ENCODE measurements at regions not wholly inside any gene's neighbourhood (a gene's known extent, or its start where the extent isn't known, plus 50 kb on each side); places are given as distances from the start of the nearest gene placed in this dataset.

DNA sequence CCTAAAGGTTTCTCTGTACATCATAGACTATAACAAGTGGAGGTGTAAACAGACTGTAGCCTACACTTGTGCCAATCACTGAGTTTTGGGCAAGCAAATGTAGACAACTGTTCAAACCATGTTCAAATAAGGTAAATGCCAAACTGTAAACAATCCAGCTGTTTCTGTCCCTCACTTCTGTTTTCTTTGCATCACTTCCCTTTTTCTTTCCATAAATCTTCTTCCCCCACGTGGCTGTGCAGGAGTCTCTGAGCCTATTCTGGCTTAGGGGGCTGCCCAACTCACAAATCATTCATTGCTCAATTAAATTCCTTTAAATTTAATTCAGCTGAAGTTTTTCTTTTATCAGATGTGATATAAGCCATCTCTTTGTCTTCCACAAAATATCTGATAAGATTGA lies 65.1 kb upstream of the CPM start:
- TF ChIP-seq EZH2 (IDR thresholded peaks at IDR 0.05; ENCODE audit: low read depth), result no peak
- TF ChIP-seq, protein P1, sequence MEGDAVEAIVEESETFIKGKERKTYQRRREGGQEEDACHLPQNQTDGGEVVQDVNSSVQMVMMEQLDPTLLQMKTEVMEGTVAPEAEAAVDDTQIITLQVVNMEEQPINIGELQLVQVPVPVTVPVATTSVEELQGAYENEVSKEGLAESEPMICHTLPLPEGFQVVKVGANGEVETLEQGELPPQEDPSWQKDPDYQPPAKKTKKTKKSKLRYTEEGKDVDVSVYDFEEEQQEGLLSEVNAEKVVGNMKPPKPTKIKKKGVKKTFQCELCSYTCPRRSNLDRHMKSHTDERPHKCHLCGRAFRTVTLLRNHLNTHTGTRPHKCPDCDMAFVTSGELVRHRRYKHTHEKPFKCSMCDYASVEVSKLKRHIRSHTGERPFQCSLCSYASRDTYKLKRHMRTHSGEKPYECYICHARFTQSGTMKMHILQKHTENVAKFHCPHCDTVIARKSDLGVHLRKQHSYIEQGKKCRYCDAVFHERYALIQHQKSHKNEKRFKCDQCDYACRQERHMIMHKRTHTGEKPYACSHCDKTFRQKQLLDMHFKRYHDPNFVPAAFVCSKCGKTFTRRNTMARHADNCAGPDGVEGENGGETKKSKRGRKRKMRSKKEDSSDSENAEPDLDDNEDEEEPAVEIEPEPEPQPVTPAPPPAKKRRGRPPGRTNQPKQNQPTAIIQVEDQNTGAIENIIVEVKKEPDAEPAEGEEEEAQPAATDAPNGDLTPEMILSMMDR (conservative IDR thresholded peaks at IDR 0.05), result no peak

Data from PC-9 (cell line).